GM19099 (cell line): ENCODE measurements at regions not wholly inside any gene's neighbourhood (a gene's known extent, or its start where the extent isn't known, plus 50 kb on each side); places are given as distances from the start of the nearest gene placed in this dataset.

Experiments used
- POLR2A ChIP-seq: IDR thresholded peaks from 3 replicates; pipeline ENCODE4 v1.6.1; 2011; ENCODE audit warnings: low read depth; ENCODE audit not compliant: insufficient read length; ENCODE audit errors: extremely low read depth

- no peak for TF ChIP-seq POLR2A
Observed at GRCh38 chr2:76612764-76613163, 902.0 kb upstream of the GCFC2 start.

GRCh38 chr2:76610451-76610850 is 899.7 kb upstream of the GCFC2 start:
- no peak for TF ChIP-seq POLR2A

GRCh38 chr2:76599732-76600368 is 889.1 kb upstream of the GCFC2 start:
- no peak for TF ChIP-seq POLR2A

- TF ChIP-seq POLR2A: no peak
Observed at GRCh38 chr2:76584474-76584873, 873.8 kb upstream of the GCFC2 start.

- TF ChIP-seq POLR2A: no peak
Observed at GRCh38 chr2:76579911-76580310, 869.2 kb upstream of the GCFC2 start.

- no peak for TF ChIP-seq POLR2A
Observed at GRCh38 chr2:76572981-76573380, 862.3 kb upstream of the GCFC2 start.

GRCh38 chr2:76569819-76570218 is 859.1 kb upstream of the GCFC2 start:
- TF ChIP-seq POLR2A: no peak

- no peak for TF ChIP-seq POLR2A
Observed at GRCh38 chr2:76567478-76567877, 856.8 kb upstream of the GCFC2 start.

- TF ChIP-seq POLR2A: no peak
Observed at GRCh38 chr2:76564734-76565133, 854.0 kb upstream of the GCFC2 start.

GRCh38 chr2:76563730-76564129 is 853.0 kb upstream of the GCFC2 start:
- TF ChIP-seq POLR2A: no peak

GRCh38 chr2:76558157-76558556 is 847.4 kb upstream of the GCFC2 start:
- no peak for TF ChIP-seq POLR2A

GRCh38 chr2:76556018-76556417 is 845.3 kb upstream of the GCFC2 start:
- no peak for TF ChIP-seq POLR2A

- no peak for TF ChIP-seq POLR2A
Observed at GRCh38 chr2:76546207-76546606, 835.5 kb upstream of the GCFC2 start.

GRCh38 chr2:76544901-76545300 is 834.2 kb upstream of the GCFC2 start:
- TF ChIP-seq POLR2A: no peak

GRCh38 chr2:76517574-76517909 is 806.8 kb upstream of the GCFC2 start:
- no peak for TF ChIP-seq POLR2A

- no peak for TF ChIP-seq POLR2A
Observed at GRCh38 chr2:76516861-76517573, 806.3 kb upstream of the GCFC2 start.
